ENCODE measurements at regions not wholly inside any gene's neighbourhood (a gene's known extent, or its start where the extent isn't known, plus 50 kb on each side); places are given as distances from the start of the nearest gene placed in this dataset.

GRCh38 chr4:163818673-163819072, 324.2 kb downstream of the TMA16 start:
- Histone ChIP-seq H3K9me3 (ENCODE audit: control insufficient read depth, insufficient read depth, low read depth, low read length) (no peaks in the 10 kb centered on the region), H3K4me3 (ENCODE audit: low read depth, low read length) (no peak overlapping the region), H3K36me3 (ENCODE audit: control insufficient read depth in 2 of 2, insufficient read depth in 1 of 2, low read length in 2 of 2) (no peaks in the 10 kb centered on the region), H3K27ac (ENCODE audit: extremely low read depth, low read depth, low read length) (no peak overlapping the region), H3K4me1 (ENCODE audit: control insufficient read depth, insufficient read depth, low read length) (no peaks in the 10 kb centered on the region)
- CTCF ChIA-PET = no interaction called here
- POLR2A ChIA-PET = no interaction called here
- no peak for TF ChIP-seq HOXD13 (CRISPR knock-in tag; IDR thresholded peaks at IDR 0.05; ENCODE audit: borderline replicate concordance)
- TF ChIP-seq GLI4 (tag by site-specific recombination; IDR thresholded peaks at IDR 0.05) = no peak
- no peak for TF ChIP-seq ZBTB49 (tag by site-specific recombination; IDR thresholded peaks at IDR 0.05; ENCODE audit: low read depth)
- no peak for TF ChIP-seq PRDM1 (tag by site-specific recombination; IDR thresholded peaks at IDR 0.05)
- TF ChIP-seq ZNF398 (tag by site-specific recombination; IDR thresholded peaks at IDR 0.05) = no peak
- no peak for TF ChIP-seq EGR2 (tag by site-specific recombination; IDR thresholded peaks at IDR 0.05; ENCODE audit: low read depth)
- no peak for TF ChIP-seq ZNF362 (tag by site-specific recombination; IDR thresholded peaks at IDR 0.05)
- TF ChIP-seq ZNF174 (tag by site-specific recombination; IDR thresholded peaks at IDR 0.05) = no peak
- TF ChIP-seq ZNF146 (tag by site-specific recombination; IDR thresholded peaks at IDR 0.05) = no peak
- no peak for TF ChIP-seq ZNF37A (tag by site-specific recombination; IDR thresholded peaks at IDR 0.05)
- TF ChIP-seq ZNF639 (tag by site-specific recombination; IDR thresholded peaks at IDR 0.05) = no peak
- TF ChIP-seq BCL6B (tag by site-specific recombination; IDR thresholded peaks at IDR 0.05) = no peak
- no peak for TF ChIP-seq ZSCAN23 (tag by site-specific recombination; IDR thresholded peaks at IDR 0.05)
- TF ChIP-seq ZNF488 (tag by site-specific recombination; IDR thresholded peaks at IDR 0.05) = no peak
- TF ChIP-seq AEBP2 (tag by site-specific recombination; IDR thresholded peaks at IDR 0.05; ENCODE audit: borderline replicate concordance) = no peak
